ENCODE measurements at regions not wholly inside any gene's neighbourhood (a gene's known extent, or its start where the extent isn't known, plus 50 kb on each side); places are given as distances from the start of the nearest gene placed in this dataset.

DNA sequence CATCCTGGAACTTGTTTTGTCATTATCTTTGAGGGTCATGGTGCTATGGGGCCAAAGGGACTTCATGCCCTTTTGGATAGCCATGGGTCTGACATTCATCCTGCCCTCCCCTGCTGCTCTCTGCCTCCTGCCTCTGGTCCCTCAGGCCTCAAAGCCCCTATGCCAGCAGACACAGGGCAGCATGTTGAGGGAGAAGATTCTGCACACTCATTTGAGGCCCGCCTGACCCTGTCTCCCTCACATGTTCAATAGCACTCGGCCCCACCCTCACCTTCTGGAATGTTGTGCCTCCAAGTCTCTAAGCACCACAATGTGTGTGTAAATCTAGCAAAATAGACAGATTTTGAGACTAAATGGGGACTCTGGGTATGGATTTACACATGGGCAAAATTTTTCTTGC lies 178.7 kb upstream of the ANKRD28 start:
- TF ChIP-seq, protein P1, sequence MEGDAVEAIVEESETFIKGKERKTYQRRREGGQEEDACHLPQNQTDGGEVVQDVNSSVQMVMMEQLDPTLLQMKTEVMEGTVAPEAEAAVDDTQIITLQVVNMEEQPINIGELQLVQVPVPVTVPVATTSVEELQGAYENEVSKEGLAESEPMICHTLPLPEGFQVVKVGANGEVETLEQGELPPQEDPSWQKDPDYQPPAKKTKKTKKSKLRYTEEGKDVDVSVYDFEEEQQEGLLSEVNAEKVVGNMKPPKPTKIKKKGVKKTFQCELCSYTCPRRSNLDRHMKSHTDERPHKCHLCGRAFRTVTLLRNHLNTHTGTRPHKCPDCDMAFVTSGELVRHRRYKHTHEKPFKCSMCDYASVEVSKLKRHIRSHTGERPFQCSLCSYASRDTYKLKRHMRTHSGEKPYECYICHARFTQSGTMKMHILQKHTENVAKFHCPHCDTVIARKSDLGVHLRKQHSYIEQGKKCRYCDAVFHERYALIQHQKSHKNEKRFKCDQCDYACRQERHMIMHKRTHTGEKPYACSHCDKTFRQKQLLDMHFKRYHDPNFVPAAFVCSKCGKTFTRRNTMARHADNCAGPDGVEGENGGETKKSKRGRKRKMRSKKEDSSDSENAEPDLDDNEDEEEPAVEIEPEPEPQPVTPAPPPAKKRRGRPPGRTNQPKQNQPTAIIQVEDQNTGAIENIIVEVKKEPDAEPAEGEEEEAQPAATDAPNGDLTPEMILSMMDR (IDR thresholded peaks at IDR 0.05) = no peak
- no peak for TF ChIP-seq POLR2A (IDR thresholded peaks at IDR 0.05)
- no peak for TF ChIP-seq EP300 (IDR thresholded peaks at IDR 0.05)
